GM12892 (cell line): ENCODE measurements at regions not wholly inside any gene's neighbourhood (a gene's known extent, or its start where the extent isn't known, plus 50 kb on each side); places are given as distances from the start of the nearest gene placed in this dataset.

Experiments
- POLR2A ChIP-seq: IDR thresholded peaks from 2 replicates; pipeline ENCODE4 v1.6.1; 2011; ENCODE audit warnings: low read depth, low read length, control low read depth
- POLR2AphosphoS5 ChIP-seq: IDR thresholded peaks from 2 replicates; pipeline ENCODE4 v1.6.1; 2011; ENCODE audit warnings: low read depth, low read length, control low read depth
- TAF1 ChIP-seq: IDR thresholded peaks from 2 replicates; pipeline ENCODE4 v1.6.1; 2011; ENCODE audit warnings: low read depth, mild to moderate bottlenecking, control low read depth, low read length, borderline replicate concordance

DNA sequence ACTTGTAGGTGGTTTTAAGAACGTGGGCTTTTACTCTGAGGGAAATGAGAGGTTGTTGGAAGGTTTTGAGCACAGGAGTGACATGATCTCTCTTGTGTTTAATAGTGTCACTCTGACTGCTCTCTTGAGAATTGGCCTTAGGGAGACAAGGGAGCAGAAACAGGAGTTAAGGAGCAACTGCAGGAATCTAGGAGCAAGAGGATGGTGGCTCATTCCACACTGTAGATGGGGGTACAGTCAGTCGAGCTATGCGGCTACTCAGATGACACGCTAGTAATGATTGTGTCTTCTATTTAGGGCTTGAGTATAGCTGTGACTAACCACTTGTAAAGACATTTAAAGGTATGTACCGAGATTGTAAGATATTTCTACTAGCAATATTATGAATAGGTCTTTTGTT lies 87.4 kb downstream of the RPRM start:
- TF ChIP-seq POLR2A (no peak), POLR2AphosphoS5 (no peak), TAF1 (no peak)
